Neural progenitor cell (in vitro differentiated cells): ENCODE measurements at regions not wholly inside any gene's neighbourhood (a gene's known extent, or its start where the extent isn't known, plus 50 kb on each side); places are given as distances from the start of the nearest gene placed in this dataset.

Experiments used
- EZH2 ChIP-seq: fragments of 200-600 bp; sonication (generic); IDR thresholded peaks from 2 replicates; pipeline ENCODE4 v1.6.1; 2017; ENCODE audit warnings: antibody characterized with exemption, mild to moderate bottlenecking, moderate library complexity
- EZH2phosphoT487 ChIP-seq: fragments of 200-600 bp; sonication (generic); IDR thresholded peaks from 2 replicates; pipeline ENCODE4 v1.6.1; 2017; ENCODE audit warnings: antibody characterized with exemption
- TF ChIP-seq, protein P1 (sequence below): fragments of 200-600 bp; sonication (generic); IDR thresholded peaks from 2 replicates; pipeline ENCODE4 v1.5.1; 2017; ENCODE audit warnings: antibody characterized with exemption, mild to moderate bottlenecking

DNA sequence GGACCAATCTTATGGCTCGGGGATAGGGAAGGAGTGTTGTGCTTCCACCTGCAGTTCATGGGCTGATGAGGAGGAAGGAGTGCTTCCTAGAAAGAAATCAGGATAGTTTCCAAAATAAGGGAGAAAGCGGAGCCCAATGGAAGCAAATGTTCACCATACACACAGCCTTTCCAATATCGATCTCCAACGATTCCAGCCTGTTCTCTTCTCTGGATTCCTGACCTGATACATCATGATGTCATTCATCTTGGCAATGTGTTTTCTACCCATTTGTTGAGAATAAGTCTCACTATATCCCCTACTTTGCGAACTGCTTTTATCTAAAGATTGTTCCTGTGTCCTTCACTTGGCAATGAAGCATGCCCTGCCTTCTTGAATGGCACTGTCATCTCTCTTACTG, 205.3 kb upstream of the SIX2 start:
- TF ChIP-seq EZH2: no peak
- TF ChIP-seq, protein P1, sequence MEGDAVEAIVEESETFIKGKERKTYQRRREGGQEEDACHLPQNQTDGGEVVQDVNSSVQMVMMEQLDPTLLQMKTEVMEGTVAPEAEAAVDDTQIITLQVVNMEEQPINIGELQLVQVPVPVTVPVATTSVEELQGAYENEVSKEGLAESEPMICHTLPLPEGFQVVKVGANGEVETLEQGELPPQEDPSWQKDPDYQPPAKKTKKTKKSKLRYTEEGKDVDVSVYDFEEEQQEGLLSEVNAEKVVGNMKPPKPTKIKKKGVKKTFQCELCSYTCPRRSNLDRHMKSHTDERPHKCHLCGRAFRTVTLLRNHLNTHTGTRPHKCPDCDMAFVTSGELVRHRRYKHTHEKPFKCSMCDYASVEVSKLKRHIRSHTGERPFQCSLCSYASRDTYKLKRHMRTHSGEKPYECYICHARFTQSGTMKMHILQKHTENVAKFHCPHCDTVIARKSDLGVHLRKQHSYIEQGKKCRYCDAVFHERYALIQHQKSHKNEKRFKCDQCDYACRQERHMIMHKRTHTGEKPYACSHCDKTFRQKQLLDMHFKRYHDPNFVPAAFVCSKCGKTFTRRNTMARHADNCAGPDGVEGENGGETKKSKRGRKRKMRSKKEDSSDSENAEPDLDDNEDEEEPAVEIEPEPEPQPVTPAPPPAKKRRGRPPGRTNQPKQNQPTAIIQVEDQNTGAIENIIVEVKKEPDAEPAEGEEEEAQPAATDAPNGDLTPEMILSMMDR: no peak
- TF ChIP-seq EZH2phosphoT487: no peak
